ENCODE measurements at regions not wholly inside any gene's neighbourhood (a gene's known extent, or its start where the extent isn't known, plus 50 kb on each side); places are given as distances from the start of the nearest gene placed in this dataset.

GRCh38 chr12:47353508-47353907, 273.7 kb upstream of the AMIGO2 start:
- TF ChIP-seq, protein P1, sequence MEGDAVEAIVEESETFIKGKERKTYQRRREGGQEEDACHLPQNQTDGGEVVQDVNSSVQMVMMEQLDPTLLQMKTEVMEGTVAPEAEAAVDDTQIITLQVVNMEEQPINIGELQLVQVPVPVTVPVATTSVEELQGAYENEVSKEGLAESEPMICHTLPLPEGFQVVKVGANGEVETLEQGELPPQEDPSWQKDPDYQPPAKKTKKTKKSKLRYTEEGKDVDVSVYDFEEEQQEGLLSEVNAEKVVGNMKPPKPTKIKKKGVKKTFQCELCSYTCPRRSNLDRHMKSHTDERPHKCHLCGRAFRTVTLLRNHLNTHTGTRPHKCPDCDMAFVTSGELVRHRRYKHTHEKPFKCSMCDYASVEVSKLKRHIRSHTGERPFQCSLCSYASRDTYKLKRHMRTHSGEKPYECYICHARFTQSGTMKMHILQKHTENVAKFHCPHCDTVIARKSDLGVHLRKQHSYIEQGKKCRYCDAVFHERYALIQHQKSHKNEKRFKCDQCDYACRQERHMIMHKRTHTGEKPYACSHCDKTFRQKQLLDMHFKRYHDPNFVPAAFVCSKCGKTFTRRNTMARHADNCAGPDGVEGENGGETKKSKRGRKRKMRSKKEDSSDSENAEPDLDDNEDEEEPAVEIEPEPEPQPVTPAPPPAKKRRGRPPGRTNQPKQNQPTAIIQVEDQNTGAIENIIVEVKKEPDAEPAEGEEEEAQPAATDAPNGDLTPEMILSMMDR (IDR thresholded peaks at IDR 0.05 in 4 of 5, conservative IDR thresholded peaks at IDR 0.05 in 1 of 5): no peak
- TF ChIP-seq POLR2A (IDR thresholded peaks at IDR 0.05): no peak
- no peak for DNase-seq

DNA sequence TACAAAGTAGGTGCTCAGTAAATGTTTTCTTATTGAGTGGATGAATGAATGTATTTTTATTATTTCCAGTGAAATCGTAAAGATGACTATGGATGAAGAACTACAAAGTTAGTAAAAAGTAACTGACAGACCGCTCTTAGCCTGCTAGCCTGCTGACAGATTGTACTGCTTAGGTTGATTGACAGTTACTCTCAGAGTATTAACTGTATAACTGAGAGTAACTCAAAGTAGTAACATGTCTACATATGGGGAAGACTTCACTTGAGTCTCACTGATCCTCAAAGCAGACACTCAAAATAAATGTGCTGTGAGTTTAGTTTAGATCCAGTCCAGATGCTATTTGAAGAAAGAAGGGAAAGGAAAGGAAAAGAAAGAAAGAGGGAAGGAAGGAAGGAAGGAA, 272.3 kb upstream of the AMIGO2 start:
- in situ Hi-C loops (cut with MboI; ENCODE audit: low sequenced_read_pairs in 4 of 4) (no loop called here), intact Hi-C loops (cut with DNase I; ENCODE audit: low total_unique reads) (no loop called here)
- no peak for DNase-seq
- Histone ChIP-seq H3K9me3 (no peaks in the 10 kb centered on the region), H3K4me1 (no peaks in the 10 kb centered on the region), H3K27me3 (no peaks in the 10 kb centered on the region), H3K27ac (no peak overlapping the region), H3K4me3 (no peak overlapping the region), H3K36me3 (no peaks in the 10 kb centered on the region)
- TF ChIP-seq, protein P1 (IDR thresholded peaks at IDR 0.05 in 4 of 5, conservative IDR thresholded peaks at IDR 0.05 in 1 of 5): no peak
- TF ChIP-seq POLR2A (IDR thresholded peaks at IDR 0.05): no peak
- no peak for ATAC-seq

More at GRCh38 chr12:47353508-47353907, 273.7 kb upstream of the AMIGO2 start:
- Histone ChIP-seq H3K4me1 (no peaks in the 10 kb centered on the region), H3K36me3 (no peaks in the 10 kb centered on the region), H3K4me3 (no peak overlapping the region), H3K27me3 (no peaks in the 10 kb centered on the region), H3K27ac (no peak overlapping the region), H3K9me3 (no peaks in the 10 kb centered on the region)
- intact Hi-C loops (cut with DNase I; ENCODE audit: low total_unique reads) (no loop called here), in situ Hi-C loops (cut with MboI; ENCODE audit: low sequenced_read_pairs in 4 of 4) (no loop called here)
- no peak for ATAC-seq

DNA sequence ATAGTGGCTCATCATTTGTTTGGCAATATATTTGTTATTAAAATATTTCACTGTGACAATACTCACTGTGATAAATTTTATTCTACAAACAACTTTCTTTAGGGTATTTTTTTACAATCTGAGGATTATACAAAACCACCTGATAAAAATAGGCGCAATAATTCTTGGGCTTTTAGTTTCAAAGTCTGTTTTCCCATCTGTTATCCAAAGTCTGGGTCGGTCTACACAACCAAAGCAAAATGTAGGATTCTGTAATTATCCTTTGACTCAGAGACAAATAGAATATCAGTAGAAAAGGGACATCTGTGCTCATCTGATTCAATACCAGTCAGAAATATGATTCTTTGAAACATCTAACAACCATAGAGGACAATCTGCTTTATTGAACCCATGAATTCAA, 271.8 kb upstream of the AMIGO2 start:
- TF ChIP-seq, protein P1 (IDR thresholded peaks at IDR 0.05 in 4 of 5, conservative IDR thresholded peaks at IDR 0.05 in 1 of 5): no peak
- TF ChIP-seq POLR2A (IDR thresholded peaks at IDR 0.05): no peak
- Histone ChIP-seq H3K4me3 (no peak overlapping the region), H3K9me3 (no peaks in the 10 kb centered on the region), H3K27me3 (no peaks in the 10 kb centered on the region), H3K27ac (no peak overlapping the region), H3K4me1 (no peaks in the 10 kb centered on the region), H3K36me3 (no peaks in the 10 kb centered on the region)
- DNase-seq (no peak), ATAC-seq (no peak)
- intact Hi-C loops (cut with DNase I; ENCODE audit: low total_unique reads): no loop called here
- in situ Hi-C loops (cut with MboI; ENCODE audit: low sequenced_read_pairs in 4 of 4): no loop called here

- Histone ChIP-seq H3K9me3 (no peaks in the 10 kb centered on the region), H3K36me3 (no peaks in the 10 kb centered on the region), H3K4me1 (no peaks in the 10 kb centered on the region), H3K27me3 (no peaks in the 10 kb centered on the region), H3K27ac (no peak overlapping the region), H3K4me3 (no peak overlapping the region)
- DNase-seq: no peak
- in situ Hi-C loops (cut with MboI; ENCODE audit: low sequenced_read_pairs in 4 of 4): no loop called here
- ATAC-seq: no peak
- TF ChIP-seq POLR2A (IDR thresholded peaks at IDR 0.05): no peak
- TF ChIP-seq, protein P1 (IDR thresholded peaks at IDR 0.05 in 4 of 5, conservative IDR thresholded peaks at IDR 0.05 in 1 of 5): no peak
- intact Hi-C loops (cut with DNase I; ENCODE audit: low total_unique reads): no loop called here
Measured at GRCh38 chr12:47350062-47350408, 270.3 kb upstream of the AMIGO2 start.

Data from gastrocnemius medialis (tissue), 4 donors.